ENCODE measurements at regions not wholly inside any gene's neighbourhood (a gene's known extent, or its start where the extent isn't known, plus 50 kb on each side); places are given as distances from the start of the nearest gene placed in this dataset.

DNA sequence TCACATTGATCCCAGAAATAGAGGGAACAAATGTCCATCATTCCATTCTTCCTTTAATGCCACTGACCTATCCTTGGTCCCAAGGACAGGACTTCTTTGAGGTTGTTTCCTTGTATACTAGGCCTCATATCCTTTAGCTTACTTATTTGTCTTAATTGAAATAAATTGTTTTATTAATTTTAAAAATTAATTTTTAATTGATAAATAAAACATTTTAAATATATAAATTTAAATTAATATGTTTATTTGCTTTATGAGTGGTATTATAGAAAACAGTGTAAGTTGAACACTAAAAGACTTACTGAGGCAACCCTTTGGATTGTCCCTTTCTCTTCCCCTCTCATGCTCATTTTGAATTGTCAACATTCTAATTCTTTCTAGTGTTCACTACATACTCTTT lies 556.9 kb upstream of the NUDT12 start (continued):
- TF ChIP-seq, protein P1, sequence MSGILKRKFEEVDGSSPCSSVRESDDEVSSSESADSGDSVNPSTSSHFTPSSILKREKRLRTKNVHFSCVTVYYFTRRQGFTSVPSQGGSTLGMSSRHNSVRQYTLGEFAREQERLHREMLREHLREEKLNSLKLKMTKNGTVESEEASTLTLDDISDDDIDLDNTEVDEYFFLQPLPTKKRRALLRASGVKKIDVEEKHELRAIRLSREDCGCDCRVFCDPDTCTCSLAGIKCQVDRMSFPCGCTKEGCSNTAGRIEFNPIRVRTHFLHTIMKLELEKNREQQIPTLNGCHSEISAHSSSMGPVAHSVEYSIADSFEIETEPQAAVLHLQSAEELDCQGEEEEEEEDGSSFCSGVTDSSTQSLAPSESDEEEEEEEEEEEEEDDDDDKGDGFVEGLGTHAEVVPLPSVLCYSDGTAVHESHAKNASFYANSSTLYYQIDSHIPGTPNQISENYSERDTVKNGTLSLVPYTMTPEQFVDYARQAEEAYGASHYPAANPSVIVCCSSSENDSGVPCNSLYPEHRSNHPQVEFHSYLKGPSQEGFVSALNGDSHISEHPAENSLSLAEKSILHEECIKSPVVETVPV (CRISPR knock-in tag; IDR thresholded peaks at IDR 0.05), result no peak
- no peak for TF ChIP-seq PPARA (CRISPR knock-in tag; IDR thresholded peaks at IDR 0.05; ENCODE audit: borderline replicate concordance)

DNA sequence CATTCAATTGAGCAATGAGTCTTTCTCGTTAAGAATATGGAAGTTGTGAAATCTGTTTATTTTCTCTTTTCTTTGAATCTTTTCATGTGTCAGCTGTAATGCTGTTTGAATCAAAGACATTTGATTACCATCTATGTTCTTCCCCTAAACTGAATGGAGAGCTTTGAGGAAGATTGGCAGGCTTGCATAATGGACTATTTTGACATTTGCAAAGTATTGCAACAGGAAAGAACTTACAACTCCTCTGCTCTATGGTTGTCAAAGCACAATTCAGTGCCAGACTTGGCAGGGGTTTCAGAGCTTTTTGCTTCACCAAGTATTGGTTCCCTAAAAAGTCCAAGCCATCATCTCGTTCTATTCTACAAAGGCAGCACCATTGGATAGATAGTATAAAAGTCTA lies 549.0 kb upstream of the NUDT12 start:
- TF ChIP-seq BACH2 (CRISPR knock-in tag; IDR thresholded peaks at IDR 0.05; ENCODE audit: borderline replicate concordance) (no peak), RARB (CRISPR knock-in tag; IDR thresholded peaks at IDR 0.05) (no peak), ESRRG (CRISPR knock-in tag; IDR thresholded peaks at IDR 0.05) (no peak), GLIS3 (CRISPR knock-in tag; IDR thresholded peaks at IDR 0.05) (no peak), ZNF565 (CRISPR knock-in tag; conservative IDR thresholded peaks at IDR 0.05; ENCODE audit: low read depth) (no peak), CSDC2 (CRISPR knock-in tag; IDR thresholded peaks at IDR 0.05) (no peak), TOX (CRISPR knock-in tag; IDR thresholded peaks at IDR 0.05; ENCODE audit: borderline replicate concordance) (no peak), ISL1 (CRISPR knock-in tag; IDR thresholded peaks at IDR 0.05) (no peak)
- TF ChIP-seq, protein P2, sequence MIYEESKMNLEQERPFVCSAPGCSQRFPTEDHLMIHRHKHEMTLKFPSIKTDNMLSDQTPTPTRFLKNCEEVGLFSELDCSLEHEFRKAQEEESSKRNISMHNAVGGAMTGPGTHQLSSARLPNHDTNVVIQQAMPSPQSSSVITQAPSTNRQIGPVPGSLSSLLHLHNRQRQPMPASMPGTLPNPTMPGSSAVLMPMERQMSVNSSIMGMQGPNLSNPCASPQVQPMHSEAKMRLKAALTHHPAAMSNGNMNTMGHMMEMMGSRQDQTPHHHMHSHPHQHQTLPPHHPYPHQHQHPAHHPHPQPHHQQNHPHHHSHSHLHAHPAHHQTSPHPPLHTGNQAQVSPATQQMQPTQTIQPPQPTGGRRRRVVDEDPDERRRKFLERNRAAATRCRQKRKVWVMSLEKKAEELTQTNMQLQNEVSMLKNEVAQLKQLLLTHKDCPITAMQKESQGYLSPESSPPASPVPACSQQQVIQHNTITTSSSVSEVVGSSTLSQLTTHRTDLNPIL (CRISPR knock-in tag; IDR thresholded peaks at IDR 0.05; ENCODE audit: low read depth), result no peak
- TF ChIP-seq, protein P3, sequence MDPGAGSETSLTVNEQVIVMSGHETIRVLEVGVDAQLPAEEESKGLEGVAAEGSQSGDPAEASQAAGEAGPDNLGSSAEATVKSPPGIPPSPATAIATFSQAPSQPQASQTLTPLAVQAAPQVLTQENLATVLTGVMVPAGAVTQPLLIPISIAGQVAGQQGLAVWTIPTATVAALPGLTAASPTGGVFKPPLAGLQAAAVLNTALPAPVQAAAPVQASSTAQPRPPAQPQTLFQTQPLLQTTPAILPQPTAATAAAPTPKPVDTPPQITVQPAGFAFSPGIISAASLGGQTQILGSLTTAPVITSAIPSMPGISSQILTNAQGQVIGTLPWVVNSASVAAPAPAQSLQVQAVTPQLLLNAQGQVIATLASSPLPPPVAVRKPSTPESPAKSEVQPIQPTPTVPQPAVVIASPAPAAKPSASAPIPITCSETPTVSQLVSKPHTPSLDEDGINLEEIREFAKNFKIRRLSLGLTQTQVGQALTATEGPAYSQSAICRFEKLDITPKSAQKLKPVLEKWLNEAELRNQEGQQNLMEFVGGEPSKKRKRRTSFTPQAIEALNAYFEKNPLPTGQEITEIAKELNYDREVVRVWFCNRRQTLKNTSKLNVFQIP (CRISPR knock-in tag; IDR thresholded peaks at IDR 0.05; ENCODE audit: borderline replicate concordance, low read depth), result no peak
- no peak for ATAC-seq

DNA sequence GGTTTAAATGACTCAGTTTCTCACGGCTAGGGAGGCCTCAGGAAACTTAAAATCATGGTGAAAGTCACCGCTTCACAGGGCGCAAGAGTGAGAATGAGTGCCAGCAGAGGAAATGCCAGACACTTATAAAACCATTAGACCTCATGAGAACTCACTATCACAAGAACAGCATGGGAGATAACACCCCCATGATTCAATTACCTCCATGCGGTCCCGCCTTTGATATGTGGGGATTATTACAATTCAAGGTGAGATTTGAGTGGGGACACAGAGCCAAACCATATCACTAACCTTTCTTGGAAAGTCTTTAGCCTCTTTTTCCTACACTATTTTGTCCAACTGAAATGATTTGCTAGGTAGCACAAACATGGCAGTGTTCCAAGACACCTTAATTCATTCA lies 533.9 kb upstream of the NUDT12 start:
- no peak for ATAC-seq

DNA sequence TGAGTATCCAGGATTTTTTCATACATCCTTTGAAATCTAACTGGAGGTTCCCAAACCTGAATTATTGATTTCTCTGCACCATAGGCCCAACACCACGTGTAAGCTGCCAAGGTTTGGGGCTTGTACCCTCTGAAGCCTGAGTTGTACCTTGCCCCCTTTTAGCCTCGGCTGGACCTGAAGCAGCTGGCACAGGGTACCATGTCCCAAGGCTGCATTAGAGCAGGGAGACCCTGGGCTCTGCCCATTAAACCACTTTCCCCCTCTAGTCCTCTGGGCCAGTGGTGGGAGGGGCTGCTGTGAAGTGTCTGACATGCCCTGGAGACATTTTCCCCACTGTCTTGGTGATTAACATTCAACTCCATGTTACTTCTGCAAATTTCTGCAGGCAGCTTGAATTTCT lies 532.9 kb upstream of the NUDT12 start:
- TF ChIP-seq BACH2 (CRISPR knock-in tag; IDR thresholded peaks at IDR 0.05; ENCODE audit: borderline replicate concordance) (no peak), GLIS3 (CRISPR knock-in tag; IDR thresholded peaks at IDR 0.05) (no peak), ZNF70 (CRISPR knock-in tag; IDR thresholded peaks at IDR 0.05) (no peak), ZNF8 (CRISPR knock-in tag; IDR thresholded peaks at IDR 0.05) (no peak), ESRRG (CRISPR knock-in tag; IDR thresholded peaks at IDR 0.05) (no peak), RARB (CRISPR knock-in tag; IDR thresholded peaks at IDR 0.05) (no peak), ZNF565 (CRISPR knock-in tag; conservative IDR thresholded peaks at IDR 0.05; ENCODE audit: low read depth) (no peak)
- TF ChIP-seq, protein P4, sequence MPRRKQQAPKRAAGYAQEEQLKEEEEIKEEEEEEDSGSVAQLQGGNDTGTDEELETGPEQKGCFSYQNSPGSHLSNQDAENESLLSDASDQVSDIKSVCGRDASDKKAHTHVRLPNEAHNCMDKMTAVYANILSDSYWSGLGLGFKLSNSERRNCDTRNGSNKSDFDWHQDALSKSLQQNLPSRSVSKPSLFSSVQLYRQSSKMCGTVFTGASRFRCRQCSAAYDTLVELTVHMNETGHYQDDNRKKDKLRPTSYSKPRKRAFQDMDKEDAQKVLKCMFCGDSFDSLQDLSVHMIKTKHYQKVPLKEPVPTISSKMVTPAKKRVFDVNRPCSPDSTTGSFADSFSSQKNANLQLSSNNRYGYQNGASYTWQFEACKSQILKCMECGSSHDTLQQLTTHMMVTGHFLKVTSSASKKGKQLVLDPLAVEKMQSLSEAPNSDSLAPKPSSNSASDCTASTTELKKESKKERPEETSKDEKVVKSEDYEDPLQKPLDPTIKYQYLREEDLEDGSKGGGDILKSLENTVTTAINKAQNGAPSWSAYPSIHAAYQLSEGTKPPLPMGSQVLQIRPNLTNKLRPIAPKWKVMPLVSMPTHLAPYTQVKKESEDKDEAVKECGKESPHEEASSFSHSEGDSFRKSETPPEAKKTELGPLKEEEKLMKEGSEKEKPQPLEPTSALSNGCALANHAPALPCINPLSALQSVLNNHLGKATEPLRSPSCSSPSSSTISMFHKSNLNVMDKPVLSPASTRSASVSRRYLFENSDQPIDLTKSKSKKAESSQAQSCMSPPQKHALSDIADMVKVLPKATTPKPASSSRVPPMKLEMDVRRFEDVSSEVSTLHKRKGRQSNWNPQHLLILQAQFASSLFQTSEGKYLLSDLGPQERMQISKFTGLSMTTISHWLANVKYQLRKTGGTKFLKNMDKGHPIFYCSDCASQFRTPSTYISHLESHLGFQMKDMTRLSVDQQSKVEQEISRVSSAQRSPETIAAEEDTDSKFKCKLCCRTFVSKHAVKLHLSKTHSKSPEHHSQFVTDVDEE (CRISPR knock-in tag; IDR thresholded peaks at IDR 0.05), result no peak
- ATAC-seq, result no peak

More for the DNA sequence above, 533.9 kb upstream of the NUDT12 start:
- no peak for TF ChIP-seq RARB (CRISPR knock-in tag; IDR thresholded peaks at IDR 0.05)
- no peak for TF ChIP-seq ZC3H10 (CRISPR knock-in tag; IDR thresholded peaks at IDR 0.05)
- TF ChIP-seq CSDC2 (CRISPR knock-in tag; IDR thresholded peaks at IDR 0.05), result no peak
- TF ChIP-seq ARNTL (CRISPR knock-in tag; IDR thresholded peaks at IDR 0.05; ENCODE audit: borderline replicate concordance, low read depth), result no peak
- TF ChIP-seq TOX (CRISPR knock-in tag; IDR thresholded peaks at IDR 0.05; ENCODE audit: borderline replicate concordance), result no peak
- TF ChIP-seq ZNF8 (CRISPR knock-in tag; IDR thresholded peaks at IDR 0.05), result no peak
- TF ChIP-seq SNAI2 (CRISPR knock-in tag; IDR thresholded peaks at IDR 0.05), result no peak
- TF ChIP-seq ZFP30 (CRISPR knock-in tag; IDR thresholded peaks at IDR 0.05), result no peak
- TF ChIP-seq, protein P1 (CRISPR knock-in tag; IDR thresholded peaks at IDR 0.05), result no peak
- TF ChIP-seq, protein P4 (CRISPR knock-in tag; IDR thresholded peaks at IDR 0.05), result no peak
- TF ChIP-seq ZFP3 (CRISPR knock-in tag; IDR thresholded peaks at IDR 0.05), result no peak
- TF ChIP-seq PPARA (CRISPR knock-in tag; IDR thresholded peaks at IDR 0.05; ENCODE audit: borderline replicate concordance), result no peak
